A673 (cell line): ENCODE measurements at regions not wholly inside any gene's neighbourhood (a gene's known extent, or its start where the extent isn't known, plus 50 kb on each side); places are given as distances from the start of the nearest gene placed in this dataset.
"Not testable (repeated sequence)": the region's sequence is repeated elsewhere in the genome, so short reads cannot be mapped to it uniquely, and the experiment has no call there.

Experiments used
- BruUV-seq: library from RNA; stranded (reverse); fragments of 400-500 nt; replicated peaks from 2 replicates; lab custom pipeline; 2021; lab: Mats Ljungman, UMichigan
- CTCF ChIA-PET: fragments of 300-600 bp; sonication (Branson Sonifier 250); formaldehyde crosslinking; loops from one replicate; lab custom pipeline; 2022; ENCODE audit warnings: antibody characterized with exemption; lab: Charles Lee
- POLR2A ChIA-PET: fragments of 300-600 bp; sonication (Branson Sonifier 250); formaldehyde crosslinking; loops from one replicate; lab custom pipeline; 2022; ENCODE audit warnings: antibody characterized with exemption; ENCODE audit not compliant: low non-redundant PET; lab: Charles Lee
- DNase-seq: peaks from one replicate; pipeline ENCODE4 v3.0.0-alpha.2; 2015; ENCODE audit warnings: low spot score
- H3K27ac ChIP-seq: fragments of 200-600 bp; sonication (generic); 2 replicates; pipeline ENCODE4 v1.5.1; 2016; ENCODE audit warnings: mixed run types, low read depth, mild to moderate bottlenecking, mixed read lengths, antibody characterized with exemption, low read length; ENCODE audit not compliant: poor library complexity, severe bottlenecking
- H3K27me3 ChIP-seq: fragments of 200-600 bp; sonication (generic); replicated peaks from 2 replicates; pipeline ENCODE4 v1.6.1; 2017; ENCODE audit warnings: mixed run types, low read depth, mild to moderate bottlenecking, mixed read lengths, antibody characterized with exemption, low read length; ENCODE audit not compliant: insufficient read depth, poor library complexity
- H3K36me3 ChIP-seq: fragments of 200-600 bp; sonication (generic); 2 replicates; pipeline ENCODE4 v1.6.1; 2016; ENCODE audit warnings: mixed run types, mild to moderate bottlenecking, mixed read lengths, antibody characterized with exemption, low read length; ENCODE audit not compliant: insufficient read depth, poor library complexity, severe bottlenecking
- H3K4me1 ChIP-seq: fragments of 200-600 bp; sonication (generic); 2 replicates; pipeline ENCODE4 v1.6.1; 2017; ENCODE audit warnings: mixed run types, mild to moderate bottlenecking, mixed read lengths, antibody characterized with exemption, low read length; ENCODE audit not compliant: insufficient read depth, poor library complexity, severe bottlenecking
- H3K4me3 ChIP-seq: fragments of 200-600 bp; sonication (generic); 2 replicates; pipeline ENCODE4 v1.5.1; 2016; ENCODE audit warnings: low read depth, mixed run types, mild to moderate bottlenecking, mixed read lengths, low read length; ENCODE audit not compliant: poor library complexity, severe bottlenecking
- H3K9me3 ChIP-seq: fragments of 200-600 bp; sonication (generic); 2 replicates; pipeline ENCODE4 v1.6.1; 2016; ENCODE audit warnings: mixed run types, low read depth, mild to moderate bottlenecking, mixed read lengths, antibody characterized with exemption, low read length; ENCODE audit not compliant: poor library complexity, severe bottlenecking
- CTCF ChIP-seq: fragments of 300-800, 200-600 bp; sonication (generic); conservative IDR thresholded peaks from 2 replicates; pipeline ENCODE4 v1.5.1; 2017; ENCODE audit warnings: low read depth, mild to moderate bottlenecking, antibody characterized with exemption, low read length, moderate library complexity, mixed read lengths
- EZH2 ChIP-seq: fragments of 200-600 bp; sonication (generic); IDR thresholded peaks from 2 replicates; pipeline ENCODE4 v1.6.1; 2017; ENCODE audit warnings: borderline replicate concordance, low read depth, mild to moderate bottlenecking, mixed read lengths, antibody characterized with exemption, low read length; ENCODE audit not compliant: poor library complexity, severe bottlenecking
- intact Hi-C: fragments of 100-400 bp; cut with micrococcal nuclease; formaldehyde crosslinking; loops from one replicate; pipeline ENCODE4 v1.10.0; 2022; ENCODE audit not compliant: unreplicated experiment

- Histone ChIP-seq H3K36me3 (no peaks in the 10 kb centered on the region), H3K27me3 (no peaks in the 10 kb centered on the region), H3K4me3 (no peak overlapping the region), H3K9me3 (no peaks in the 10 kb centered on the region), H3K4me1 (no peaks in the 10 kb centered on the region), H3K27ac (no peak overlapping the region)
- POLR2A ChIA-PET: no interaction called here
- BruUV-seq: no TSS peak
- intact Hi-C loops: no loop called here
- TF ChIP-seq EZH2: no peak
- CTCF ChIA-PET: interaction anchor here (0.8 kb wide), 1 partner anchor 28 kb away, joined by 3 read pairs; no protein-coding TSS in a partner anchor
- DNase-seq: no peak
Measured at GRCh38 chr3:152149832-152150231, 118.9 kb upstream of the MBNL1 start.

- Histone ChIP-seq H3K4me1 (no peaks in the 10 kb centered on the region), H3K36me3 (no peaks in the 10 kb centered on the region), H3K27me3 (no peaks in the 10 kb centered on the region), H3K27ac (no peak overlapping the region), H3K9me3 (no peaks in the 10 kb centered on the region), H3K4me3 (no peak overlapping the region)
- no TSS peak for BruUV-seq
- ChIA-PET CTCF (no interaction called here), POLR2A (no interaction called here)
- intact Hi-C loops: no loop called here
- no peak for TF ChIP-seq CTCF
- DNase-seq: no peak
Measured at GRCh38 chr3:152151216-152151876, 117.4 kb upstream of the MBNL1 start.

GRCh38 chr3:152151877-152152765 is 116.6 kb upstream of the MBNL1 start:
- H3K27ac ChIP-seq, DNase-seq, H3K4me3 ChIP-seq, H3K9me3 ChIP-seq, H3K27me3 ChIP-seq, intact Hi-C loops, H3K36me3 ChIP-seq, BruUV-seq, CTCF ChIA-PET, H3K4me1 ChIP-seq, POLR2A ChIA-PET: not testable (repeated sequence)

- H3K27me3 ChIP-seq, H3K4me3 ChIP-seq, H3K9me3 ChIP-seq, intact Hi-C loops, POLR2A ChIA-PET, H3K36me3 ChIP-seq, DNase-seq, H3K27ac ChIP-seq, H3K4me1 ChIP-seq, BruUV-seq, CTCF ChIA-PET: not testable (repeated sequence)
Measured at GRCh38 chr3:152153115-152153514, 115.6 kb upstream of the MBNL1 start.
